GM18867 (cell line): ENCODE measurements at regions not wholly inside any gene's neighbourhood (a gene's known extent, or its start where the extent isn't known, plus 50 kb on each side); places are given as distances from the start of the nearest gene placed in this dataset.
"Not testable (repeated sequence)": the region's sequence is repeated elsewhere in the genome, so short reads cannot be mapped to it uniquely, and the experiment has no call there.

Experiments used
- ATAC-seq: cut with Tn5 transposase; IDR thresholded peaks from one replicate; pipeline ENCODE4 v1.9.1; 2021; ENCODE audit warnings: mild to moderate bottlenecking, moderate library complexity; ENCODE audit not compliant: unreplicated experiment

- no peak for ATAC-seq
Observed at GRCh38 chr10:125554753-125555152, 128.2 kb downstream of the TEX36 start.

- no peak for ATAC-seq
Observed at GRCh38 chr10:125554016-125554703, 128.8 kb downstream of the TEX36 start.

- ATAC-seq, result no peak
Observed at GRCh38 chr10:125553091-125553490, 129.9 kb downstream of the TEX36 start.

GRCh38 chr10:125551247-125551646, 131.7 kb downstream of the TEX36 start:
- ATAC-seq, result no peak

GRCh38 chr10:125550362-125550761, 132.6 kb downstream of the TEX36 start:
- no peak for ATAC-seq

GRCh38 chr10:125549653-125550052, 133.3 kb downstream of the TEX36 start:
- ATAC-seq, result no peak

- ATAC-seq, result no peak
Observed at GRCh38 chr10:125548878-125549277, 134.1 kb downstream of the TEX36 start.

GRCh38 chr10:125548356-125548755, 134.6 kb downstream of the TEX36 start:
- no peak for ATAC-seq

- ATAC-seq, result no peak
Observed at GRCh38 chr10:125547010-125547650, 135.8 kb downstream of the TEX36 start.

- no peak for ATAC-seq
Observed at GRCh38 chr10:125543796-125544195, 139.2 kb downstream of the TEX36 start.

- ATAC-seq, result no peak
Observed at GRCh38 chr10:125538947-125539731, 143.8 kb downstream of the TEX36 start.

GRCh38 chr10:125536236-125536635, 146.7 kb downstream of the TEX36 start:
- ATAC-seq, result no peak

- ATAC-seq, result no peak
Observed at GRCh38 chr10:125535559-125535958, 147.4 kb downstream of the TEX36 start.

GRCh38 chr10:125534515-125534914, 148.4 kb downstream of the TEX36 start:
- no peak for ATAC-seq

- ATAC-seq, result no peak
Observed at GRCh38 chr10:125533866-125534265, 149.1 kb downstream of the TEX36 start.

- no peak for ATAC-seq
Observed at GRCh38 chr10:125531465-125531864, 151.5 kb downstream of the TEX36 start.

GRCh38 chr10:125523347-125523746, 159.6 kb downstream of the TEX36 start:
- no peak for ATAC-seq

- peak; percentile 62 for ATAC-seq
Observed at GRCh38 chr10:125521721-125522680, 161.0 kb downstream of the TEX36 start.

GRCh38 chr10:125520968-125521367, 162.0 kb downstream of the TEX36 start:
- no peak for ATAC-seq

GRCh38 chr10:125518397-125518796, 164.6 kb downstream of the TEX36 start:
- ATAC-seq, result not testable (repeated sequence)

- no peak for ATAC-seq
Observed at GRCh38 chr10:125515571-125515970, 167.4 kb downstream of the TEX36 start.
